Testis (tissue), 2 donors: ENCODE measurements at regions not wholly inside any gene's neighbourhood (a gene's known extent, or its start where the extent isn't known, plus 50 kb on each side); places are given as distances from the start of the nearest gene placed in this dataset.

Experiments used
- DNase-seq: peaks from one replicate; pipeline ENCODE4 v3.0.0-alpha.2; 2019
- H3K27ac ChIP-seq, 2 donors: fragments of 200-600 bp; sonication (generic); one replicate each; pipeline ENCODE4 v1.5.1; 2019
- H3K27me3 ChIP-seq: fragments of 200-600 bp; sonication (generic); one replicate; pipeline ENCODE4 v1.5.1; 2019
- H3K36me3 ChIP-seq: fragments of 200-600 bp; sonication (generic); one replicate; pipeline ENCODE4 v1.5.1; 2017; ENCODE audit warnings: low read depth; ENCODE audit errors: missing control alignments
- H3K4me1 ChIP-seq: fragments of 200-600 bp; sonication (generic); one replicate; pipeline ENCODE4 v1.5.1; 2019
- H3K4me3 ChIP-seq, 2 donors: fragments of 200-600 bp; sonication (generic); one replicate each; pipeline ENCODE4 v1.5.1; 2017 to 2019
- H3K9me3 ChIP-seq: fragments of 200-600 bp; sonication (generic); one replicate; pipeline ENCODE4 v1.5.1; 2017
- CTCF ChIP-seq, 3 experiments: fragments of 450-650 bp in 2 of 3; fragments of 200-600 bp in 1 of 3; sonication (generic) in 1 of 3; IDR thresholded peaks; one replicate each; pipeline ENCODE4 v1.5.1; 2016 to 2019; ENCODE audit warnings: antibody characterized with exemption in 3 of 3, mild to moderate bottlenecking in 2 of 3, moderate library complexity in 1 of 3
- POLR2A ChIP-seq: fragments of 450-650 bp; IDR thresholded peaks from one replicate; pipeline ENCODE4 v1.6.1; 2017; ENCODE audit warnings: antibody characterized with exemption, mild to moderate bottlenecking, moderate library complexity
- WGBS, 2 donors: methylation state at CpG; one replicate each; pipeline ENCODE4 v1.1.5; 2018; 5-methylcytosine and 5-hydroxymethylcytosine counted together
- intact Hi-C: fragments of 100-400 bp; cut with DNase I; formaldehyde crosslinking; loops from one replicate; pipeline ENCODE4 v1.15.1; 2023; ENCODE audit warnings: low total_unique reads

GRCh38 chr6:112745765-112746164 is 398.6 kb downstream of the RFPL4B start:
- Histone ChIP-seq H3K4me3 (no peak overlapping the region), H3K27ac (no peak overlapping the region), H3K4me1 (no peaks in the 10 kb centered on the region), H3K36me3 (no peaks in the 10 kb centered on the region), H3K9me3 (no peaks in the 10 kb centered on the region), H3K27me3 (no peaks in the 10 kb centered on the region)
- intact Hi-C loops: no loop called here
- WGBS, 2 donors: 65 to 86% methylated on average over 1 of the region's 1 CpG
- TF ChIP-seq POLR2A (no peak), CTCF (IDR thresholded peaks at IDR 0.05) (no peak)
- DNase-seq: no peak

- DNase-seq: no peak
- Histone ChIP-seq H3K4me3 (no peak overlapping the region), H3K36me3 (no peaks in the 10 kb centered on the region), H3K9me3 (no peaks in the 10 kb centered on the region), H3K27ac (no peak overlapping the region), H3K4me1 (no peaks in the 10 kb centered on the region), H3K27me3 (no peaks in the 10 kb centered on the region)
- TF ChIP-seq CTCF (IDR thresholded peaks at IDR 0.05) (no peak), POLR2A (no peak)
- intact Hi-C loops: no loop called here
- WGBS, 2 donors: 95 to 97% methylated on average over 5 of the region's 5 CpGs
Observed at GRCh38 chr6:112749673-112750072, 402.5 kb downstream of the RFPL4B start.

GRCh38 chr6:112752305-112752704 is 405.2 kb downstream of the RFPL4B start:
- Histone ChIP-seq H3K4me3 (no peak overlapping the region), H3K9me3 (no peaks in the 10 kb centered on the region), H3K27me3 (no peaks in the 10 kb centered on the region), H3K27ac (no peak overlapping the region), H3K36me3 (no peaks in the 10 kb centered on the region), H3K4me1 (no peaks in the 10 kb centered on the region)
- WGBS, 2 donors: 91 to 97% methylated on average over 2 of the region's 2 CpGs
- TF ChIP-seq POLR2A: no peak
- TF ChIP-seq CTCF (IDR thresholded peaks at IDR 0.05): no peak
- intact Hi-C loops: no loop called here
- DNase-seq: no peak

GRCh38 chr6:112752791-112753190 is 405.7 kb downstream of the RFPL4B start:
- no peak overlapping the region for H3K27ac ChIP-seq
- no peak for DNase-seq
- no peaks in the 10 kb centered on the region for H3K4me1 ChIP-seq
- TF ChIP-seq POLR2A: no peak
- TF ChIP-seq CTCF (IDR thresholded peaks at IDR 0.05): no peak
- intact Hi-C loops: no loop called here
- no peaks in the 10 kb centered on the region for H3K36me3 ChIP-seq
- no peaks in the 10 kb centered on the region for H3K9me3 ChIP-seq
- no peaks in the 10 kb centered on the region for H3K27me3 ChIP-seq
- H3K4me3 ChIP-seq: no peak overlapping the region

- TF ChIP-seq POLR2A (no peak), CTCF (IDR thresholded peaks at IDR 0.05) (no peak)
- no peaks in the 10 kb centered on the region for H3K4me1 ChIP-seq
- no peak overlapping the region for H3K27ac ChIP-seq
- intact Hi-C loops: no loop called here
- H3K36me3 ChIP-seq: no peaks in the 10 kb centered on the region
- no peak overlapping the region for H3K4me3 ChIP-seq
- H3K27me3 ChIP-seq: no peaks in the 10 kb centered on the region
- no peak for DNase-seq
- H3K9me3 ChIP-seq: no peaks in the 10 kb centered on the region
Observed at GRCh38 chr6:112760831-112761230, 413.7 kb downstream of the RFPL4B start.
